ENCODE measurements at regions not wholly inside any gene's neighbourhood (a gene's known extent, or its start where the extent isn't known, plus 50 kb on each side); places are given as distances from the start of the nearest gene placed in this dataset.

GRCh38 chr13:90299238-90299637 is 1048.2 kb upstream of the MIR17HG start:
- no peaks in the 10 kb centered on the region for H3K27me3 ChIP-seq
- H3K36me3 ChIP-seq = no peaks in the 10 kb centered on the region
- intact Hi-C loops (cut with DNase I) = no loop called here
- TF ChIP-seq CTCF (IDR thresholded peaks at IDR 0.05) (no peak), POLR2A (IDR thresholded peaks at IDR 0.05) (no peak)
- H3K9me3 ChIP-seq = no peaks in the 10 kb centered on the region
- 79 to 83% methylated on average over 5 of the region's 5 CpGs for WGBS, 2 donors
- H3K27ac ChIP-seq = no peak overlapping the region
- no peak for DNase-seq
- H3K4me3 ChIP-seq (replicated peaks in 1 of 3) = no peak overlapping the region
- H3K4me1 ChIP-seq = no peaks in the 10 kb centered on the region

- no peaks in the 10 kb centered on the region for H3K27me3 ChIP-seq
- DNase-seq = no peak
- H3K4me1 ChIP-seq = no peaks in the 10 kb centered on the region
- H3K36me3 ChIP-seq = no peaks in the 10 kb centered on the region
- 96 to 97% methylated on average over 2 of the region's 2 CpGs for WGBS, 2 donors
- no peak overlapping the region for H3K4me3 ChIP-seq (replicated peaks in 1 of 3)
- H3K27ac ChIP-seq = no peak overlapping the region
- TF ChIP-seq POLR2A (IDR thresholded peaks at IDR 0.05) (no peak), CTCF (IDR thresholded peaks at IDR 0.05) (no peak)
- no peaks in the 10 kb centered on the region for H3K9me3 ChIP-seq
- intact Hi-C loops (cut with DNase I) = no loop called here
These were observed 1047.5 kb upstream of the MIR17HG start for GRCh38 chr13:90300015-90300414.

- intact Hi-C loops (cut with DNase I) = no loop called here
- Histone ChIP-seq H3K4me3 (replicated peaks in 1 of 3) (no peak overlapping the region), H3K27me3 (no peaks in the 10 kb centered on the region), H3K27ac (no peak overlapping the region), H3K36me3 (no peaks in the 10 kb centered on the region), H3K4me1 (no peaks in the 10 kb centered on the region), H3K9me3 (no peaks in the 10 kb centered on the region)
- TF ChIP-seq CTCF (IDR thresholded peaks at IDR 0.05) = no peak
- TF ChIP-seq POLR2A (IDR thresholded peaks at IDR 0.05) = no peak
- 73 to 76% methylated on average over 1 of the region's 1 CpG for WGBS, 2 donors
- DNase-seq = no peak
These were observed 1045.4 kb upstream of the MIR17HG start for GRCh38 chr13:90302107-90302506.

DNA sequence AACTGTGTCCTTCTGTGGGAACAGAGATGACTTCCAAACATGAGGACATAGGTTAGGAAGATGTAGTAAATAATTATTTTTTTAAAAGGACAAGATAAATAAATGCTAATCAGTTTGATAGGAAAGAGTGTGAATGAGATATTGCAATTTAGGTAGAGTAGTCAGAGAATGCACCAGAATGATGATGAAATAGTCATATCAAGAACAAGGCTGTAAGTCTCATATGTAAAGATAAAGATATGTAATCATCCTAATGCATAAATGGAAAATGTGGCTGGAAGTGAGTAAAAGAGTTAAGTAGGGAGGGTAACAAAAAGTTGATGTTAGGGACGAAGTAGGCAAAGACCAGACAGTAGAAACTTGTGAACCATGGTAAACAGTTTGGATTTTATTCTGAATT is 1041.7 kb upstream of the MIR17HG start:
- no peak for TF ChIP-seq CTCF (IDR thresholded peaks at IDR 0.05)
- no peak for TF ChIP-seq POLR2A (IDR thresholded peaks at IDR 0.05)
- Histone ChIP-seq H3K27me3 (no peaks in the 10 kb centered on the region), H3K9me3 (no peaks in the 10 kb centered on the region), H3K27ac (no peak overlapping the region), H3K4me3 (replicated peaks in 1 of 3) (no peak overlapping the region), H3K4me1 (no peaks in the 10 kb centered on the region), H3K36me3 (no peaks in the 10 kb centered on the region)
- no peak for DNase-seq
- intact Hi-C loops (cut with DNase I) = no loop called here
- WGBS, 2 donors = 92 to 98% methylated on average over 1 of the region's 1 CpG

GRCh38 chr13:90307136-90307535 is 1040.4 kb upstream of the MIR17HG start:
- no peak for TF ChIP-seq POLR2A (IDR thresholded peaks at IDR 0.05)
- TF ChIP-seq CTCF (IDR thresholded peaks at IDR 0.05) = no peak
- Histone ChIP-seq H3K4me3 (replicated peaks in 1 of 3) (no peak overlapping the region), H3K27ac (no peak overlapping the region), H3K27me3 (no peaks in the 10 kb centered on the region), H3K36me3 (no peaks in the 10 kb centered on the region), H3K9me3 (no peaks in the 10 kb centered on the region), H3K4me1 (no peaks in the 10 kb centered on the region)
- intact Hi-C loops (cut with DNase I) = no loop called here
- WGBS, 2 donors = 89 to 91% methylated on average over 6 of the region's 6 CpGs
- DNase-seq = no peak

All from thyroid gland (tissue), 4 donors.